AG09309 (cell line): ENCODE measurements at regions not wholly inside any gene's neighbourhood (a gene's known extent, or its start where the extent isn't known, plus 50 kb on each side); places are given as distances from the start of the nearest gene placed in this dataset.
"Not testable (repeated sequence)": the region's sequence is repeated elsewhere in the genome, so short reads cannot be mapped to it uniquely, and the experiment has no call there.

Experiments used
- DNase-seq: peaks from one replicate; pipeline ENCODE4 v3.0.0-alpha.2; 2010; ENCODE audit warnings: low read depth
- H3K4me3 ChIP-seq: 2 replicates; pipeline ENCODE4 v1.5.1; 2011; ENCODE audit warnings: mild to moderate bottlenecking, low read depth, low read length, moderate library complexity; ENCODE audit not compliant: control insufficient read depth
- CTCF ChIP-seq: IDR thresholded peaks from 2 replicates; pipeline ENCODE4 v1.5.1; 2011; ENCODE audit warnings: mild to moderate bottlenecking, low read depth, low read length, inconsistent platforms; ENCODE audit not compliant: insufficient read depth, control insufficient read depth; ENCODE audit errors: missing control alignments

GRCh38 chr2:195548198-195548940, 108.7 kb upstream of the SLC39A10 start:
- TF ChIP-seq CTCF = no peak
- no peak for DNase-seq
- H3K4me3 ChIP-seq = no peak overlapping the region

- DNase-seq = not testable (repeated sequence)
These were observed 109.7 kb upstream of the SLC39A10 start for GRCh38 chr2:195547268-195547840.

GRCh38 chr2:195545811-195546210, 111.2 kb upstream of the SLC39A10 start:
- no peak for TF ChIP-seq CTCF
- no peak for DNase-seq

More at GRCh38 chr2:195547268-195547840, 109.7 kb upstream of the SLC39A10 start:
- not testable (repeated sequence) for H3K4me3 ChIP-seq

GRCh38 chr2:195543902-195544894, 112.8 kb upstream of the SLC39A10 start:
- no peak for TF ChIP-seq CTCF
- H3K4me3 ChIP-seq = no peak overlapping the region
- no peak for DNase-seq

More at GRCh38 chr2:195545811-195546210, 111.2 kb upstream of the SLC39A10 start:
- no peak overlapping the region for H3K4me3 ChIP-seq

- no peak for DNase-seq
- TF ChIP-seq CTCF = no peak
- no peak overlapping the region for H3K4me3 ChIP-seq
These were observed 114.0 kb upstream of the SLC39A10 start for GRCh38 chr2:195543063-195543462.

GRCh38 chr2:195542067-195542466, 115.0 kb upstream of the SLC39A10 start:
- H3K4me3 ChIP-seq = no peak overlapping the region
- no peak for TF ChIP-seq CTCF
- DNase-seq = no peak
